ENCODE measurements at regions not wholly inside any gene's neighbourhood (a gene's known extent, or its start where the extent isn't known, plus 50 kb on each side); places are given as distances from the start of the nearest gene placed in this dataset.
"Not testable (repeated sequence)": the region's sequence is repeated elsewhere in the genome, so short reads cannot be mapped to it uniquely, and the experiment has no call there.

GRCh38 chr4:12488672-12489071, 995.5 kb downstream of the RAB28 start:
- no peak overlapping the region for H3K27ac ChIP-seq
- H3K4me1 ChIP-seq: no peaks in the 10 kb centered on the region
- H3K36me3 ChIP-seq: no peaks in the 10 kb centered on the region
- ATAC-seq (ENCODE audit: low FRiP score in 2 of 2) (no peak), DNase-seq (no peak)
- H3K27me3 ChIP-seq: no peaks in the 10 kb centered on the region
- no peaks in the 10 kb centered on the region for H3K9me3 ChIP-seq
- 37 to 41% methylated on average over 5 of the region's 5 CpGs for WGBS, 2 donors
- TF ChIP-seq POLR2A (IDR thresholded peaks at IDR 0.05): no peak
- TF ChIP-seq EP300 (IDR thresholded peaks at IDR 0.05): no peak
- no peak for TF ChIP-seq CTCF (IDR thresholded peaks at IDR 0.05)
- no peak for TF ChIP-seq POLR2AphosphoS5 (IDR thresholded peaks at IDR 0.05)
- no peak overlapping the region for H3K4me3 ChIP-seq

GRCh38 chr4:12487000-12487399, 997.1 kb downstream of the RAB28 start:
- Histone ChIP-seq H3K4me3 (no peak overlapping the region), H3K36me3 (no peaks in the 10 kb centered on the region), H3K4me1 (no peaks in the 10 kb centered on the region), H3K9me3 (no peaks in the 10 kb centered on the region), H3K27me3 (no peaks in the 10 kb centered on the region), H3K27ac (no peak overlapping the region)
- no peak for TF ChIP-seq POLR2AphosphoS5 (IDR thresholded peaks at IDR 0.05)
- no peak for TF ChIP-seq CTCF (IDR thresholded peaks at IDR 0.05)
- TF ChIP-seq EP300 (IDR thresholded peaks at IDR 0.05): no peak
- TF ChIP-seq POLR2A (IDR thresholded peaks at IDR 0.05): no peak
- WGBS, 2 donors: 78 to 89% methylated on average over 2 of the region's 2 CpGs
- ATAC-seq (ENCODE audit: low FRiP score in 2 of 2) (no peak), DNase-seq (no peak)

- H3K9me3 ChIP-seq: no peaks in the 10 kb centered on the region
- no peak overlapping the region for H3K4me3 ChIP-seq
- TF ChIP-seq POLR2AphosphoS5 (IDR thresholded peaks at IDR 0.05): no peak
- no peak for TF ChIP-seq EP300 (IDR thresholded peaks at IDR 0.05)
- no peak for TF ChIP-seq CTCF (IDR thresholded peaks at IDR 0.05)
- TF ChIP-seq POLR2A (IDR thresholded peaks at IDR 0.05): no peak
- no peaks in the 10 kb centered on the region for H3K4me1 ChIP-seq
- DNase-seq (no peak), ATAC-seq (ENCODE audit: low FRiP score in 2 of 2) (no peak)
- no peak overlapping the region for H3K27ac ChIP-seq
- no peaks in the 10 kb centered on the region for H3K36me3 ChIP-seq
- no peaks in the 10 kb centered on the region for H3K27me3 ChIP-seq
- WGBS, 2 donors: 74 to 87% methylated on average over 2 of the region's 2 CpGs
These were observed 1012.1 kb downstream of the RAB28 start for GRCh38 chr4:12472087-12472486.

GRCh38 chr4:12471193-12471592, 1012.9 kb downstream of the RAB28 start:
- no peak for DNase-seq
- Histone ChIP-seq H3K36me3 (no peaks in the 10 kb centered on the region), H3K27ac (no peak overlapping the region), H3K4me3 (no peak overlapping the region), H3K4me1 (no peaks in the 10 kb centered on the region), H3K27me3 (no peaks in the 10 kb centered on the region), H3K9me3 (no peaks in the 10 kb centered on the region)
- no peak for ATAC-seq (ENCODE audit: low FRiP score in 2 of 2)
- TF ChIP-seq CTCF (IDR thresholded peaks at IDR 0.05) (no peak), POLR2AphosphoS5 (IDR thresholded peaks at IDR 0.05) (no peak), POLR2A (IDR thresholded peaks at IDR 0.05) (no peak), EP300 (IDR thresholded peaks at IDR 0.05) (no peak)
- 71 to 85% methylated on average over 2 of the region's 2 CpGs for WGBS, 2 donors

GRCh38 chr4:12461576-12461975, 1022.6 kb downstream of the RAB28 start:
- ATAC-seq (ENCODE audit: low FRiP score in 2 of 2); H3K36me3 ChIP-seq; H3K27me3 ChIP-seq; DNase-seq; H3K27ac ChIP-seq; H3K4me3 ChIP-seq; H3K9me3 ChIP-seq; H3K4me1 ChIP-seq: not testable (repeated sequence)
- 77 to 89% methylated on average over 3 of the region's 5 CpGs for WGBS, 2 donors
